ENCODE measurements at regions not wholly inside any gene's neighbourhood (a gene's known extent, or its start where the extent isn't known, plus 50 kb on each side); places are given as distances from the start of the nearest gene placed in this dataset.
"Not testable (repeated sequence)": the region's sequence is repeated elsewhere in the genome, so short reads cannot be mapped to it uniquely, and the experiment has no call there.

DNA sequence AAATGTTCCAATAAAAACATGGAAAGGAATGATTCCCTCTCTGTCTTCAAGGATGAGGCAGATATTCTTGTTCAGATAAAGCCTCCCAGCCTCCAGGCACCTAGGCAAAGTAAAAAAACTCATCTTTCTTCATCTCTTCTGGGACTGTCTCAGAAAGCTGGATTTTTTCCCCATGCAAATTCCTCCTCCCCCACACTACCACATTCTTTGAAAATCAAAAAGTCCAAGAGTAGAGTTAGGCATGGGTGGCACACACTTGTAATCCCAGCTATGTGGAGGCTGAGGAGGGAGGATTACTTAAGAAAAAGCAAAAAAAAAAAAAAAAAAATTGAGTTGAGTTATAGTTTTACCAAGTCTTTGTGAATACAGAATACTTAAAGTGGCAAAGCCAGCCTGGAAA, 82.8 kb downstream of the GLUL start:
- H3K27ac ChIP-seq (ENCODE audit: low read depth, low read length): no peak overlapping the region
- H3K27me3 ChIP-seq (ENCODE audit: control insufficient read depth in 3 of 3, insufficient read depth in 3 of 3, low read length in 3 of 3): no peaks in the 10 kb centered on the region
- H3K9ac ChIP-seq (ENCODE audit: low read depth in 1 of 3, low read length in 3 of 3): no peak overlapping the region
- H3K4me3 ChIP-seq (ENCODE audit: low read length in 3 of 3): no peak overlapping the region
- peaks cover 0 to 7% (median 2%) of the 10 kb centered on the region in 3 donors for H3K4me1 ChIP-seq (ENCODE audit: control insufficient read depth in 3 of 3, insufficient read depth in 3 of 3, low read length in 3 of 3)
- H3K9me3 ChIP-seq (ENCODE audit: control insufficient read depth in 3 of 3, low read length in 3 of 3): no peaks in the 10 kb centered on the region
- no peaks in the 10 kb centered on the region for H3K36me3 ChIP-seq (ENCODE audit: control insufficient read depth in 3 of 3, insufficient read depth in 3 of 3, low read length in 3 of 3)

- H3K9me3 ChIP-seq (ENCODE audit: control insufficient read depth in 3 of 3, low read length in 3 of 3); H3K9ac ChIP-seq (ENCODE audit: low read depth in 1 of 3, low read length in 3 of 3): not testable (repeated sequence)
These were observed 84.1 kb downstream of the GLUL start for GRCh38 chr1:182307486-182307885.

DNA sequence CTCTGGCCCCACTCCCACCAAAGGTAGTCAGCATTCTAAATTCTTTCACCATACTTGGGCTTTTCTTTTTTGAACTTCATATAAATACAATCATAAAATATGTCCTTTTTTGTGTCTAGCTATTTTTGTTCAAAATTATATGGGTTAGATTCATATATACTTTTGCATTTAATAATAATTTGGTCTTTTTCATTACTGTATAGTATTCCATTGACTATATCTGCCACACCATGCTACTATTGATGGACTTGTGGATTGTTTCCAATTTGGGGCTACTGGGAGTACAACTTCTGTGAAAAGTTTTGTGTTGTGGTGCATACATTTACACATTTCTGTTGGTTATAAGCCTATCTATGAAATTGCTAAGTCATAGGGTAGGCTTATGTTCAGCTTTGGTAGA, 85.7 kb downstream of the GLUL start:
- Histone ChIP-seq H3K9me3 (ENCODE audit: control insufficient read depth in 3 of 3, low read length in 3 of 3) (no peaks in the 10 kb centered on the region), H3K27me3 (ENCODE audit: control insufficient read depth in 3 of 3, insufficient read depth in 3 of 3, low read length in 3 of 3) (no peaks in the 10 kb centered on the region), H3K27ac (ENCODE audit: low read depth, low read length) (no peak overlapping the region), H3K4me1 (ENCODE audit: control insufficient read depth in 3 of 3, insufficient read depth in 3 of 3, low read length in 3 of 3) (peaks cover 0 to 7% (median 4%) of the 10 kb centered on the region in 3 donors), H3K9ac (ENCODE audit: low read depth in 1 of 3, low read length in 3 of 3) (no peak overlapping the region), H3K36me3 (ENCODE audit: control insufficient read depth in 3 of 3, insufficient read depth in 3 of 3, low read length in 3 of 3) (no peaks in the 10 kb centered on the region), H3K4me3 (ENCODE audit: low read length in 3 of 3) (no peak overlapping the region)

More at GRCh38 chr1:182307486-182307885, 84.1 kb downstream of the GLUL start:
- not testable (repeated sequence) for H3K4me3 ChIP-seq (ENCODE audit: low read length in 3 of 3); H3K27me3 ChIP-seq (ENCODE audit: control insufficient read depth in 3 of 3, insufficient read depth in 3 of 3, low read length in 3 of 3); H3K36me3 ChIP-seq (ENCODE audit: control insufficient read depth in 3 of 3, insufficient read depth in 3 of 3, low read length in 3 of 3); H3K27ac ChIP-seq (ENCODE audit: low read depth, low read length); H3K4me1 ChIP-seq (ENCODE audit: control insufficient read depth in 3 of 3, insufficient read depth in 3 of 3, low read length in 3 of 3)

- peaks cover 0 to 12% (median 8%) of the 10 kb centered on the region in 3 donors for H3K4me1 ChIP-seq (ENCODE audit: control insufficient read depth in 3 of 3, insufficient read depth in 3 of 3, low read length in 3 of 3)
- no peak overlapping the region for H3K27ac ChIP-seq (ENCODE audit: low read depth, low read length)
- H3K36me3 ChIP-seq (ENCODE audit: control insufficient read depth in 3 of 3, insufficient read depth in 3 of 3, low read length in 3 of 3): no peaks in the 10 kb centered on the region
- H3K9me3 ChIP-seq (ENCODE audit: control insufficient read depth in 3 of 3, low read length in 3 of 3): no peaks in the 10 kb centered on the region
- H3K9ac ChIP-seq (ENCODE audit: low read depth in 1 of 3, low read length in 3 of 3): no peak overlapping the region
- H3K27me3 ChIP-seq (ENCODE audit: control insufficient read depth in 3 of 3, insufficient read depth in 3 of 3, low read length in 3 of 3): no peaks in the 10 kb centered on the region
- H3K4me3 ChIP-seq (ENCODE audit: low read length in 3 of 3): no peak overlapping the region
These were observed 87.0 kb downstream of the GLUL start for GRCh38 chr1:182304627-182305026.

DNA sequence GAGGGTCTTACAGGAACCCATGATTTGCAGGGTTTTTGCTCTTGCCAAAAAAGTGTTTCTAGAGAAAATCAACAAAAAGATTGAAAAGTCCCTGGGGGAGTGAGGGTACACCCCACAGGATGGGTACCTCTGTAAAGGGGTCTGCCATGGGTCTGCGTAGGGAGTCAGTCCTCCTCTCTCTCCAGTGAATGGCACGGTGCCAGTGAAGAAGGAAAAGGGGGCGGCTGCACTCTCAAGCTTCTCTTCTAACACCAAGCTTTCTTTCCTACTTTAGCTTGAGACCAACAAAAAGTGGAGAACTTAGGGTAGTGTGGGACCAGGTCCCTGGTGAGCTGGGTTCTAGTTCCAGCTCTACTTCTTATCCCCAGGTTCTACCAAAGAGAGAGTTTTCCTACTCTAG, 87.4 kb downstream of the GLUL start:
- Histone ChIP-seq H3K9ac (ENCODE audit: low read depth in 1 of 3, low read length in 3 of 3) (no peak overlapping the region), H3K27ac (ENCODE audit: low read depth, low read length) (no peak overlapping the region), H3K4me1 (ENCODE audit: control insufficient read depth in 3 of 3, insufficient read depth in 3 of 3, low read length in 3 of 3) (peaks cover 0 to 12% (median 7%) of the 10 kb centered on the region in 3 donors), H3K4me3 (ENCODE audit: low read length in 3 of 3) (no peak overlapping the region), H3K27me3 (ENCODE audit: control insufficient read depth in 3 of 3, insufficient read depth in 3 of 3, low read length in 3 of 3) (no peaks in the 10 kb centered on the region), H3K36me3 (ENCODE audit: control insufficient read depth in 3 of 3, insufficient read depth in 3 of 3, low read length in 3 of 3) (no peaks in the 10 kb centered on the region), H3K9me3 (ENCODE audit: control insufficient read depth in 3 of 3, low read length in 3 of 3) (no peaks in the 10 kb centered on the region)

GRCh38 chr1:182303778-182304177, 87.8 kb downstream of the GLUL start:
- Histone ChIP-seq H3K27ac (ENCODE audit: low read depth, low read length) (no peak overlapping the region), H3K9ac (ENCODE audit: low read depth in 1 of 3, low read length in 3 of 3) (no peak overlapping the region), H3K4me3 (ENCODE audit: low read length in 3 of 3) (no peak overlapping the region), H3K4me1 (ENCODE audit: control insufficient read depth in 3 of 3, insufficient read depth in 3 of 3, low read length in 3 of 3) (peaks cover 0 to 12% (median 7%) of the 10 kb centered on the region in 3 donors), H3K27me3 (ENCODE audit: control insufficient read depth in 3 of 3, insufficient read depth in 3 of 3, low read length in 3 of 3) (no peaks in the 10 kb centered on the region), H3K9me3 (ENCODE audit: control insufficient read depth in 3 of 3, low read length in 3 of 3) (no peaks in the 10 kb centered on the region), H3K36me3 (ENCODE audit: control insufficient read depth in 3 of 3, insufficient read depth in 3 of 3, low read length in 3 of 3) (no peaks in the 10 kb centered on the region)

- Histone ChIP-seq H3K27me3 (ENCODE audit: control insufficient read depth in 3 of 3, insufficient read depth in 3 of 3, low read length in 3 of 3) (no peaks in the 10 kb centered on the region), H3K36me3 (ENCODE audit: control insufficient read depth in 3 of 3, insufficient read depth in 3 of 3, low read length in 3 of 3) (no peaks in the 10 kb centered on the region), H3K27ac (ENCODE audit: low read depth, low read length) (no peak overlapping the region), H3K4me3 (ENCODE audit: low read length in 3 of 3) (no peak overlapping the region), H3K9ac (ENCODE audit: low read depth in 1 of 3, low read length in 3 of 3) (no peak overlapping the region), H3K9me3 (ENCODE audit: control insufficient read depth in 3 of 3, low read length in 3 of 3) (no peaks in the 10 kb centered on the region), H3K4me1 (ENCODE audit: control insufficient read depth in 3 of 3, insufficient read depth in 3 of 3, low read length in 3 of 3) (peaks cover 0 to 12% (median 7%) of the 10 kb centered on the region in 3 donors)
These were observed 90.0 kb downstream of the GLUL start for GRCh38 chr1:182301467-182302198.

DNA sequence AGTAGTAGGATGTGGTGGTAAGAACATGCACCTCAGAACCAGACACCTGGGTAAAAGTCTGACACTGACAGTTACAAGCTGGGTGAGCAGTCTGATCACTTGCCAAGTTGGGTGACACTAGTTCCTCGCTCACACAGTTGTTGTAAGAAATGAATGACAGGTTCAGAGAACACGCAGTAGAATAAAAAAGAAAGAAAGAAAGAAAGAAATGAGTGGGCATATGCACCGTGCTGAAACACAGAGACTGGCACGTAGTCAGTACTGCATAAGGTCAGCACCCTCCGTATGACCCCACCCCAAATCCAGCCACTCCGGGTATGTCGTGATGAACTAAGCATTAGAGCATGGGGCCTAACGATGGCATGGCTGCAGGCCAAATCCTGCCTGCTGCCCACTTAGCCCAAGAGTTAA, 90.6 kb downstream of the GLUL start:
- H3K27ac ChIP-seq (ENCODE audit: low read depth, low read length): no peak overlapping the region
- H3K4me3 ChIP-seq (ENCODE audit: low read length in 3 of 3): no peak overlapping the region
- H3K27me3 ChIP-seq (ENCODE audit: control insufficient read depth in 3 of 3, insufficient read depth in 3 of 3, low read length in 3 of 3): no peaks in the 10 kb centered on the region

DNA sequence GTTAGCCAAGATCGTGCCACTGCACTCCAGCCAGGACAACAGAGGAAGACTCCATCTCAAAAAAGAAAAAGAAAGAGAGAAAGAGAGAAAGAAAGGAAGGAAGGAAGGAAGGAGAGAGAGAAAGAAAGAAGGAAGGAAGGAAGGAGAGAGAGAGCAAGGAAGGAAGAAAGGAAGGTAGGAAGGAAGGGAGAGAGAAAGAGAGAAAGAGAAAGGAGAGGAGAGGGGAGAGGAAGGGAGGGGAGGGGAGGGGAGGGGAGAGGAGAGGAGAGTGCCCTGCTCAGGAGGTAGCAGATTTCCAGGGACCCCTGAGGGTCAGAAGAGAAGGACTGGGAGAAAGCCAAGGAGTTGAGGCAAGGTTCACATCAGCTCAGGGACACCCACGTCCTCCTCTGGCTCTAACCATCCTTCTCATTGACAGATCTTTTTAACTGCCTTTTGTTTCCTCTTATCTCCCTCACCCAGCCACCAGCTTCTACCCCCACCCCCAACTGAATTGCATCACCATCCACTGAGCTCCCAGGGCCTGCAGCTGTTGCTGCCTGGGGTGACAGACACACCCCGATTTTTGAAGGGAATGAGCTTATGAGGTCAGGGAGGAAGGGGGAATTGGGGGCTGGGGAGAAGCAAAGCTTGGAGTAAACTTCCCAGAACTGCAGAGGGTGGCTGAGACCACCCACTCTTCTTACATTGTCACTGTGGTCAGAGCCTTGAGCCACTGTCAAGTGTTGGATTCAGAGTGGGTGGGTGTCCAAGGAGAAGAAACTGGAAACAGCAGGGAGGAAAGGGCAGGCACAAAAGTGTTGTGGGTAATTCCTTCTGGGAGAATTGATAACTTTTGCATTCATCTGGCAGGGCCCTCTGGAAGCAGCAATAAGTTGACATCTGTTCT, 91.6 kb downstream of the GLUL start:
- H3K9me3 ChIP-seq (ENCODE audit: control insufficient read depth in 3 of 3, low read length in 3 of 3): no peaks in the 10 kb centered on the region
- no peaks in the 10 kb centered on the region for H3K27me3 ChIP-seq (ENCODE audit: control insufficient read depth in 3 of 3, insufficient read depth in 3 of 3, low read length in 3 of 3)
- H3K27ac ChIP-seq (ENCODE audit: low read depth, low read length): no peak overlapping the region
- no peak overlapping the region for H3K4me3 ChIP-seq (ENCODE audit: low read length in 3 of 3)
- no peaks in the 10 kb centered on the region for H3K36me3 ChIP-seq (ENCODE audit: control insufficient read depth in 3 of 3, insufficient read depth in 3 of 3, low read length in 3 of 3)
- H3K9ac ChIP-seq (ENCODE audit: low read depth in 1 of 3, low read length in 3 of 3): no peak overlapping the region
- H3K4me1 ChIP-seq (ENCODE audit: control insufficient read depth in 3 of 3, insufficient read depth in 3 of 3, low read length in 3 of 3): peaks cover 0 to 12% (median 7%) of the 10 kb centered on the region in 3 donors

More for the DNA sequence above, 90.6 kb downstream of the GLUL start:
- H3K36me3 ChIP-seq (ENCODE audit: control insufficient read depth in 3 of 3, insufficient read depth in 3 of 3, low read length in 3 of 3): no peaks in the 10 kb centered on the region
- peaks cover 0 to 12% (median 7%) of the 10 kb centered on the region in 3 donors for H3K4me1 ChIP-seq (ENCODE audit: control insufficient read depth in 3 of 3, insufficient read depth in 3 of 3, low read length in 3 of 3)
- no peak overlapping the region for H3K9ac ChIP-seq (ENCODE audit: low read depth in 1 of 3, low read length in 3 of 3)
- H3K9me3 ChIP-seq (ENCODE audit: control insufficient read depth in 3 of 3, low read length in 3 of 3): no peaks in the 10 kb centered on the region
